Hepatocyte (in vitro differentiated cells): ENCODE measurements at regions not wholly inside any gene's neighbourhood (a gene's known extent, or its start where the extent isn't known, plus 50 kb on each side); places are given as distances from the start of the nearest gene placed in this dataset.

Experiments used
- CTCF ChIP-seq: fragments of 200-600 bp; sonication (generic); IDR thresholded peaks from 2 replicates; pipeline ENCODE4 v1.5.1; 2016; ENCODE audit warnings: antibody characterized with exemption, mild to moderate bottlenecking; ENCODE audit not compliant: poor library complexity
- EZH2 ChIP-seq: fragments of 200-600 bp; sonication (generic); IDR thresholded peaks from 2 replicates; pipeline ENCODE4 v1.6.1; 2016; ENCODE audit warnings: antibody characterized with exemption, mild to moderate bottlenecking, borderline replicate concordance
- EZH2phosphoT487 ChIP-seq: fragments of 200-600 bp; sonication (generic); IDR thresholded peaks from one replicate; pipeline ENCODE4 v1.6.1; 2018; ENCODE audit warnings: antibody characterized with exemption, mild to moderate bottlenecking, low read depth, moderate library complexity; ENCODE audit not compliant: unreplicated experiment, severe bottlenecking

- TF ChIP-seq CTCF, result no peak
- TF ChIP-seq EZH2, result no peak
- TF ChIP-seq EZH2phosphoT487, result no peak
These were observed 977.9 kb downstream of the TMTC2 start for GRCh38 chr12:83664650-83665049.
